ENCODE measurements at regions not wholly inside any gene's neighbourhood (a gene's known extent, or its start where the extent isn't known, plus 50 kb on each side); places are given as distances from the start of the nearest gene placed in this dataset.

- H3F3A ChIP-seq (ENCODE audit: low read length, unreplicated experiment), result no peaks in the 10 kb centered on the region
- TF ChIP-seq EZH2 (IDR thresholded peaks at IDR 0.05; ENCODE audit: low read length, unreplicated experiment), result no peak
- TF ChIP-seq EZH2phosphoT487 (IDR thresholded peaks at IDR 0.05; ENCODE audit: borderline replicate concordance, low read length), result no peak
- TF ChIP-seq, protein P1, sequence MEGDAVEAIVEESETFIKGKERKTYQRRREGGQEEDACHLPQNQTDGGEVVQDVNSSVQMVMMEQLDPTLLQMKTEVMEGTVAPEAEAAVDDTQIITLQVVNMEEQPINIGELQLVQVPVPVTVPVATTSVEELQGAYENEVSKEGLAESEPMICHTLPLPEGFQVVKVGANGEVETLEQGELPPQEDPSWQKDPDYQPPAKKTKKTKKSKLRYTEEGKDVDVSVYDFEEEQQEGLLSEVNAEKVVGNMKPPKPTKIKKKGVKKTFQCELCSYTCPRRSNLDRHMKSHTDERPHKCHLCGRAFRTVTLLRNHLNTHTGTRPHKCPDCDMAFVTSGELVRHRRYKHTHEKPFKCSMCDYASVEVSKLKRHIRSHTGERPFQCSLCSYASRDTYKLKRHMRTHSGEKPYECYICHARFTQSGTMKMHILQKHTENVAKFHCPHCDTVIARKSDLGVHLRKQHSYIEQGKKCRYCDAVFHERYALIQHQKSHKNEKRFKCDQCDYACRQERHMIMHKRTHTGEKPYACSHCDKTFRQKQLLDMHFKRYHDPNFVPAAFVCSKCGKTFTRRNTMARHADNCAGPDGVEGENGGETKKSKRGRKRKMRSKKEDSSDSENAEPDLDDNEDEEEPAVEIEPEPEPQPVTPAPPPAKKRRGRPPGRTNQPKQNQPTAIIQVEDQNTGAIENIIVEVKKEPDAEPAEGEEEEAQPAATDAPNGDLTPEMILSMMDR (conservative IDR thresholded peaks at IDR 0.05; ENCODE audit: low read depth, low read length), result no peak
- H3K4me2 ChIP-seq (ENCODE audit: low read length), result no peak overlapping the region
- ATAC-seq (no peak), DNase-seq (no peak)
- H3K4me3 ChIP-seq (ENCODE audit: low read length), result no peak overlapping the region
- no TSS peak for BruUV-seq (replicated peaks)
- intact Hi-C loops (cut with micrococcal nuclease), result no loop called here
- no peak overlapping the region for H2AFZ ChIP-seq (ENCODE audit: low read length)
- H3K9me2 ChIP-seq (replicated peaks; ENCODE audit: low read length), result no peaks in the 10 kb centered on the region
- H3K36me3 ChIP-seq (ENCODE audit: low read depth, low read length), result no peaks in the 10 kb centered on the region
- H3K27ac ChIP-seq (ENCODE audit: low read length), result no peak overlapping the region
- ChIA-PET POLR2A (ENCODE audit: unreplicated experiment) (no interaction called here), CTCF (no interaction called here)
- no peaks in the 10 kb centered on the region for H3K9me3 ChIP-seq (ENCODE audit: low read length)
- no peaks in the 10 kb centered on the region for H3K79me2 ChIP-seq (ENCODE audit: low read length)
- H4K20me1 ChIP-seq (ENCODE audit: low read length), result no peaks in the 10 kb centered on the region
- no peak overlapping the region for H3K9ac ChIP-seq (ENCODE audit: low read length)
- H3K4me1 ChIP-seq (ENCODE audit: insufficient read depth, low read length), result no peaks in the 10 kb centered on the region
- no peaks in the 10 kb centered on the region for H3K27me3 ChIP-seq (ENCODE audit: low read length)
Measured at GRCh38 chr6:86153521-86153920, 510.8 kb upstream of the SYNCRIP start.

GRCh38 chr6:86152546-86152945 lies 509.9 kb upstream of the SYNCRIP start:
- H3K27ac ChIP-seq (ENCODE audit: low read length), result no peak overlapping the region
- no peaks in the 10 kb centered on the region for H3K9me2 ChIP-seq (replicated peaks; ENCODE audit: low read length)
- intact Hi-C loops (cut with micrococcal nuclease), result no loop called here
- POLR2A ChIA-PET (ENCODE audit: unreplicated experiment), result no interaction called here
- no peaks in the 10 kb centered on the region for H4K20me1 ChIP-seq (ENCODE audit: low read length)
- no peaks in the 10 kb centered on the region for H3K27me3 ChIP-seq (ENCODE audit: low read length)
- no peaks in the 10 kb centered on the region for H3K36me3 ChIP-seq (ENCODE audit: low read depth, low read length)
- CTCF ChIA-PET, result no interaction called here
- H3K79me2 ChIP-seq (ENCODE audit: low read length), result no peaks in the 10 kb centered on the region
- DNase-seq (no peak), ATAC-seq (no peak)
- TF ChIP-seq, protein P1 (conservative IDR thresholded peaks at IDR 0.05; ENCODE audit: low read depth, low read length), result no peak
- TF ChIP-seq EZH2 (IDR thresholded peaks at IDR 0.05; ENCODE audit: low read length, unreplicated experiment), result no peak
- TF ChIP-seq EZH2phosphoT487 (IDR thresholded peaks at IDR 0.05; ENCODE audit: borderline replicate concordance, low read length), result no peak
- H3K4me2 ChIP-seq (ENCODE audit: low read length), result no peak overlapping the region
- BruUV-seq (replicated peaks), result no TSS peak
- H3K4me3 ChIP-seq (ENCODE audit: low read length), result no peak overlapping the region
- H3K9me3 ChIP-seq (ENCODE audit: low read length), result no peaks in the 10 kb centered on the region
- H3F3A ChIP-seq (ENCODE audit: low read length, unreplicated experiment), result no peaks in the 10 kb centered on the region
- no peak overlapping the region for H2AFZ ChIP-seq (ENCODE audit: low read length)
- H3K9ac ChIP-seq (ENCODE audit: low read length), result no peak overlapping the region
- H3K4me1 ChIP-seq (ENCODE audit: insufficient read depth, low read length), result no peaks in the 10 kb centered on the region

- Histone ChIP-seq H3K4me3 (ENCODE audit: low read length) (no peak overlapping the region), H2AFZ (ENCODE audit: low read length) (no peak overlapping the region), H3K9me2 (replicated peaks; ENCODE audit: low read length) (no peaks in the 10 kb centered on the region), H3K79me2 (ENCODE audit: low read length) (no peaks in the 10 kb centered on the region), H3K27me3 (ENCODE audit: low read length) (no peaks in the 10 kb centered on the region), H3K36me3 (ENCODE audit: low read depth, low read length) (no peaks in the 10 kb centered on the region), H3K4me2 (ENCODE audit: low read length) (no peak overlapping the region), H4K20me1 (ENCODE audit: low read length) (no peaks in the 10 kb centered on the region), H3F3A (ENCODE audit: low read length, unreplicated experiment) (no peaks in the 10 kb centered on the region), H3K4me1 (ENCODE audit: insufficient read depth, low read length) (no peaks in the 10 kb centered on the region), H3K9ac (ENCODE audit: low read length) (no peak overlapping the region), H3K27ac (ENCODE audit: low read length) (no peak overlapping the region), H3K9me3 (ENCODE audit: low read length) (no peaks in the 10 kb centered on the region)
- CTCF ChIA-PET, result no interaction called here
- TF ChIP-seq, protein P1 (conservative IDR thresholded peaks at IDR 0.05; ENCODE audit: low read depth, low read length), result no peak
- no peak for TF ChIP-seq EZH2phosphoT487 (IDR thresholded peaks at IDR 0.05; ENCODE audit: borderline replicate concordance, low read length)
- TF ChIP-seq EZH2 (IDR thresholded peaks at IDR 0.05; ENCODE audit: low read length, unreplicated experiment), result no peak
- ATAC-seq, result no peak
- POLR2A ChIA-PET (ENCODE audit: unreplicated experiment), result no interaction called here
- no TSS peak for BruUV-seq (replicated peaks)
- intact Hi-C loops (cut with micrococcal nuclease), result no loop called here
- no peak for DNase-seq
Measured at GRCh38 chr6:86148586-86148985, 505.9 kb upstream of the SYNCRIP start.

All from PC-3 (cell line).